ENCODE measurements at regions not wholly inside any gene's neighbourhood (a gene's known extent, or its start where the extent isn't known, plus 50 kb on each side); places are given as distances from the start of the nearest gene placed in this dataset.
"Not testable (repeated sequence)": the region's sequence is repeated elsewhere in the genome, so short reads cannot be mapped to it uniquely, and the experiment has no call there.

- DNase-seq (ENCODE audit: low spot score): no peak
Observed at GRCh38 chr2:20130821-20131645, 79.6 kb upstream of the LAPTM4A start.

- DNase-seq (ENCODE audit: low spot score): no peak
Observed at GRCh38 chr2:20130160-20130560, 78.7 kb upstream of the LAPTM4A start.

DNA sequence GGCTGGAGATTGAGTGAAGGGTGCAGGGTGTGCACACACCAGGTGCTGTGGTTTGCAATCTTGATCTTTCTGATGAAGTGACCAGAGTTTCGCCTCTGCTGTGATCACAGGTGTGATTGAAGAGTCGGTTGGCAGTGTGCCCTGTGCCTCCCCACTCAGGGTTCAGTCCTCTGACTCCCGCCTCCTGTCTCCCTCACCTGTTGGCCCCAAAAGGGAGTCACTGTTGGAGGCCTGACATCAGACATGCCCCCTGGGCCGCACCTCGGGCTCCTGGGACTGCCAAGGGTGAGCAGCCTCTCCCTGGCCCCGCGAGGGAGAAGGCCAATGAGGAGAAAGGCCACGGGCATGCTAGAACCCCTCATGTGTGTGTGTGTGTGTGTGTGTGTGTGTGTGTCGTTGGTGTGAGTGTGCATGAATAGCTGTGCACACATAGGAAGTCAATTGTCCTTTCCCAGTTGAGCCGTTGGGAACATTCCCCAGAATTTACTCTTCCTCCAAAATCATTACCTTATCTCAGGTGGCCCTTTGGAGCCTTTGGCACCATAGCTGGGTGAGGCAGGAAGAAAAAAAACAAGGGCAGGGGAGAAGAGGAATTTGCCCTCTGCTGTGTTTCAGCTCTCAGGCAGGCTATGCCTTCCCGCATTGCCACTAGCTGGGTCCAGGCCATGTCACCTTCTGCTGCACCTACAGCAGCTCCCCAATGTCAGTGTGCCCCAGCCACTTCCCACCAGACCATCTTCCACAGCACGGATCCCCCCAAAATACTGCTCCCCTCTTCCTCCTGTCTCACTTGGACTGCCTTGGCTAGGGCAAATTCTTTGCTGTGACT lies 78.1 kb upstream of the LAPTM4A start:
- no peak for DNase-seq (ENCODE audit: low spot score)

GRCh38 chr2:20128506-20129330 lies 77.3 kb upstream of the LAPTM4A start:
- no peak for DNase-seq (ENCODE audit: low spot score)

GRCh38 chr2:20126469-20126868 lies 75.0 kb upstream of the LAPTM4A start:
- DNase-seq (ENCODE audit: low spot score): no peak

DNA sequence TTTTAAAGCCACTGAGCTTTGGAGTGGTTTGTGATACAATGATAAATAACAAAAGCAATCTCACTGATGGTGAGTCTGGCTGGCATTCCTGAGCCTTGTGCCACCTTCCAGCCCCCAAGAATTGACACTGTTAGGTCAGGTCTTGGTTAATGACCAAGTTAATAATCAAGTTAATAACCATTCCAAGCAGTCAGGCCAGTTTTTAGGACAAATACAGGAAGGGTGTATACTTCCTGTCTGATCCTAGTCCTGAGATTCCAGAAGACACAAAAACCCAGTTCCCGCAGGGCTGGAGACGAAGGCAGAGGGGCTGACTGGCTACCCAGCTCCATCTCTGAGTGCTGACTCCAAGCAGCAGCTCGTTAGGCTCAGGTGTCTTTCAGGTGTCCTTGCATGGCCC lies 74.6 kb upstream of the LAPTM4A start:
- no peak for DNase-seq (ENCODE audit: low spot score)

DNA sequence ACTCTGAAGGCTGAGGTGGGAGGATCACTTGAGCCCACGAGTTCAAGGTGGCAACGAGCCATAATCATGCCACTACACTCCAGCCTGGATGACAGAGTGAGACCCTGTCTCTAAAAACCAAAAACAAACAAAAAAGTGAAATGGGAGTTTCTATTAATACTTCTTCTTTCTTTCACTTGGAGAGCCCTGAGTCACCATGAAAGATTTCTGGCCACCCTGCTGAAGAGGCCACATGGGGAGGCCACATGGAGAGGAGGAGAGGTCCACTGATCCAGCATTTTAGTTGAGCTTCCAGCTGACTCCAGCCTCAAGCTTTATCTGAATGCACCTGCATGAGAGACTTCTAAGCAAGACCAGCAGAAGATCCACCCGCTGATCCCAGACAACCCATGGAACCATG lies 74.2 kb upstream of the LAPTM4A start:
- no peak for DNase-seq (ENCODE audit: low spot score)

DNA sequence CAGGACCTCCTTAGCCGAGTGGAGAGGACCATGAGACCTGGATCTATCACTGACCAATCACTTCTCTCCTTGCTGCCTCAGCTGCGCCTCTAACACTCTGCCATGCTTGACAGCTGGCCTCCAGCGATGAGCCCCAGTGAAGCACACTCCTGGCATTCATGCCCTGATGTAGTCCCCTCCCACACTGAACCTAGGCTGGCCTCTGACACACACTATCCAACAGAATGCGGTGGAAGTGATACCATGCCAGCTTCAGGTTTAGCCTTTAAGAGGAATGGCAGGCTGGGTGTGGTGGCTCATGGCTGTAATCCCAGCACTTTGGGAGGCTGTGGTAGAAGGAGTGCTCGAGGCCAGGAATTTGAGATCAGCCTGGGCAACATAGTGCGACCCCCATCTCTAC lies 73.7 kb upstream of the LAPTM4A start:
- DNase-seq (ENCODE audit: low spot score): no peak

GRCh38 chr2:20123871-20124594 lies 72.6 kb upstream of the LAPTM4A start:
- no peak for DNase-seq (ENCODE audit: low spot score)

GRCh38 chr2:20122864-20123263 lies 71.4 kb upstream of the LAPTM4A start:
- no peak for DNase-seq (ENCODE audit: low spot score)

DNA sequence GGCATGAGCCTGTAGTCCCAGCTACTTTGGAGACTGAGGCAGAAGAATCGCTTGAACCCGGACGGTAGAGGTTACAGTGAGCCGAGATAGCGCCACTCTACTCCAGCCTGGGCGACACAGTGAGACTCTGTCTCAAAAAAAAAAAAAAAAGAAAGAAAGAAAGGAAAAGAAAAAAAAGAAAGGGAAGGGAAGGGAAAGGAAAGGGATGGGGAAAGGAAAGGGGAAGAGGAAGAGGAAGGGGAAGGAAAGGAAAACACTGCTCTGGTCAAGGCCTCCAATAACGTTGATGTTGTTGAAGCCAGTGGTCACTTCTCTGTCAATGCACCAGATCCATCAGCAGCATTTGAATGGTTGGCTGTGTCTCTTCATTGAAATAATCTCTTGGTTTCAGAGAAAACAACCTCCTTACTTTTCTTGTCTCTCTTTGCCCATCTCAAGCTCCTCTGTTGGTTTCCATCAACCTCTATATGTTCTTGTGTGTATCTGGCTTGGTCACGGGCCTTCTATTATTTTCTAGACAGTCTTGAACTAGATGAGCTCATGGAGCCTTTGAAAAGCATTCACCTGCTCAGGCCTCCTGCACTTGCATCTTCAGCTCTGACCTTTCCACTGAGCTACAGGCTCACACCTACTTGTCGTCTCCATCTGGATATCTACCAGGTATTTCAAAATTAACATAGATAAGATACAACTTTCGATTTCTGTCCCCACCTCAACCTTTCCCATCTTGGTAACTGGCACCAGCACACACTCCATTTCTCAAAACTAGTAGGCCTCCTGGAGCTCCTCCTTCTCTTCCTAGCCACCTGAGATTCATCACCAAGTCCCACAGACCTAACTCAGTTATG lies 69.4 kb upstream of the LAPTM4A start:
- no peak for DNase-seq (ENCODE audit: low spot score)

DNA sequence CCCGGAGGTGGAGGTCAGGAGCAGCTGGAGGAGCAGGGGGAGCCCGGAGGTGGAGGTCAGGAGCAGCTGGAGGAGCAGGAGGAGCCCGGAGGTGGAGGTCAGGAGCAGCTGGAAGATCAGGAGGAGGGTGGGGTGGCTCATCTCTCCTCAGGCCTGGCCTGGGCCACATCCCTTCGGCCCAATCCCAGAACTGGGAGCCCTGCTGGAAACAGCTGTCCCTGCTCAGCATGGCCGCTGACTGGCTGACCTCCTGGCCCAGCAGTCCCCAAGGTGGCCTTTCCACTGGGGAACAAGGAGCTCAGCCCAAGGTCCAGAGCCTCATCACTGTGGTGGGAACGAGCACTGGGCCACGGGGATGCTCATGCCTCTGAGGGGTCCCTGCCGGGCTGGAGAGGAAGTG lies 66.6 kb upstream of the LAPTM4A start:
- DNase-seq (ENCODE audit: low spot score): no peak

- no peak for DNase-seq (ENCODE audit: low spot score)
Observed at GRCh38 chr2:20115902-20116301, 64.5 kb upstream of the LAPTM4A start.

DNA sequence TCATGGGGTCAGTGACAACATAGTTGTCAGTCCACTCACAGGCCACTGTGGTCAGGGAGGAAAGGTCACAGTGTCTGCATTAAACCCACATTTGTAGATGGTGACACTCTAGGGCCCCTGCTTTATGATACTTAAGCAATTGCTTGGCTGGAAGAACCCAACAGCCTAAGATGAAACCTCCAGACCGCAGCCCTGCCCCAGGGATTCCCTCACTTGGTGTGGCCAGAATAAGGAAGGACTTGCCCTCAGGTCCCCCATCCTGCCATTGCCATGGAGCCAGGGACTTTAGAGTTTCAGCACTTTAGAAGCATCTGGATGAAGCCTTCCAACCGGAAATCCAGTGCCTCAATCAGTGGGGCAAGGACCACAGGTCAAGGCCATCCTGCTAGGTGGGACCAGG lies 63.9 kb upstream of the LAPTM4A start:
- DNase-seq (ENCODE audit: low spot score): no peak

DNA sequence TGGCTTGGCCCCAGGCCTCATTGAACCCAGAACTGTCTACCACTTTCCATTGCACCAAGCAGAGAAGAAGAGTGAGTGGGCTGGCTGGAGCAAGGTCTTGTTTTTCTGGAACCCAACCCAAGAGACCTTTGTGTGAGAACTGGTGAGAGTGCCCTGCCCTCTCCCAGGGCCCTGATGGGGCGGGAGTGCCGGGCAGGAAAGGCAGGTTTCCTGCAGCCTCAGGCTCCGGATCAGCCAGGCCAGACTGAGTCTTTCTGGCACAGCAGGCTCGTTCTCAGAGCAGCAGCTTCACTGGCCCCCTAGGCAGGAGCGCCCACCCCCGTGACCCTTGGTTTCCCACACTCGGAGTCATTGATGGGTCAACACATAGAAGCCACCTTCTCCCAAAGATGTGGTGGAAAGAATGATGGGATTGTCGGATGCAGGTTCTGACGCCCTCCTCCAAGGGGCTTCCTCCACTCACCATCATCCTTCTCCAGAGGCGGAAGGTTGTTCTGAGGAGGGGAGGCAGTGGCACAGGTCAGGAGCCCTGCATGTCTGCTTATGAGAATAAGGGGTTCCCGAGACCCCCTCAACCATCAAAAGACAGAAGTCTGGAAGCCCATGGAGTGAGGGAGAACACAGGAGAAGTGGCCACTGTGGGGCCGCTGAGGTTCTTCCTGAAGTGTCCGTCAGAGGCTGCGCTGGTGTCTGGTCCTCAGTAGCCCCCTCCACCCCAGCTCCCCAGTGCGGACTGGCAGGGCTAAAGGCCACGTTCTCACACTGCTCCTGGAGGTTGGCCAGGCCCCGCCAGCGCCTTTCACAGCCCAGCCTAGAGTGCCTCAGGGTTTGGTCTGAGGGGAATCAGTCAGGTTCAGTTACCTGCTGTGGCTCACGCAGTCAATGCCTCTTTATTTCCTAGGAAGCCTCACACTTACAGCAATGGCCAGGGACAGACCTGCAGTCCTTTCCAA lies 62.8 kb upstream of the LAPTM4A start:
- DNase-seq (ENCODE audit: low spot score): no peak

GRCh38 chr2:20113004-20113796 lies 61.8 kb upstream of the LAPTM4A start:
- no peak for DNase-seq (ENCODE audit: low spot score)

DNA sequence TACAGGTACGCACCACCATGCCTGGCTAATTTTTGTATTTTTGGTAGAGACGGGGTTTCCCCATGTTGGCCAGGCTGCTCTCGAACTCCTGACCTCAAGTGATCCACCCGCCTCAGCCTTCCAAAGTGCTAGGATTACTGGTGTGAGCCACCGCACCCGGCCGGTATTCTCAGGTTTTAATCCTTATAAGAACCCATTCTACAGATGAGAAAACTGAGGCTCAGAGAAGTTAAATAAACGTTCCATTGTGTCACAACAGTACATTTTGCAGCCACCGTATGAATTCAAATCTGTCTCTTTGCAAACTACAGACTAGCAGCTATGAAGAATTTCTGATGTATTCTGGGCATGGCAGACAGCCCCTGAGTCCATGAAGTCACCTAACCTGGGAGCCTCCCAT lies 60.9 kb upstream of the LAPTM4A start:
- not testable (repeated sequence) for DNase-seq (ENCODE audit: low spot score)

DNA sequence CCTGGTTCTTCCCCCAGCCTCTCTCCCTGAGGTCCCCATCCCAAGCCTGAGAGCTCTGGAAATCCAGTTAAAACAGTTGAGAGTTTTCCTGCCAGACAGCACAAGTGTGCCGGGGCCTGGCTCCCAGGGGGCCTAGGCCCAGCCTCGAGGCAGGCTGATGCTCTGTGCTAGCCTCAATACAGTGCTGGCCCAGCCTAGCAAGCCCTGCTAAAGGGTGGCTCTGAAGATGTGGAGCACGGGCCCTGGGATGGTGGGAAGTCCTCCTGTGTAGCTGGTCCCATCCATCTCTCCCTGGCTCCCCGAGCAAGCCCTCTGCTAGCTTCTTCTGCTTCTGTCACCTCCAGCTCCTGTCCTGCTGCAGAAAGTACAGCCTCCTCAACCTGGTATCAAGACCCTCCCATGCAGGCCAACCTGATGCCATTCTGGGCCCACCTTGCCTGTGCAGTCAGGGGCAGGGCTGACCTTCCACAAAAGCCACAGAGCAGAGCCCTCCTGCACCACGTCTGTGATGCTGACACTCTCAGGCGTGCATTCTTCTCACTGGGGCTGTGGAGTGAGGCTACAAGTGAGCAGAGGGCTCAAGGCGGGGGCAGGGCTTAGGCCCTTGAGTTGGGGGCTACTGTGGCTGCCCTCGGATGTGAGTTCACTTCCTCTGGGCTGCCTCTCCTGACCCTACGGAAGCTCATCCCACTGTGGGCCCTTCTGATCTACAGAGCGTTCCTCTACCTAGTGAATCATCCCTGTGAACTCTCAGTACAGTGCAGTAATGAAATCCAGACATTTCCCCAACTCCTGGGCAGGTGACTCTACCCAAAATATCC lies 60.1 kb upstream of the LAPTM4A start:
- DNase-seq (ENCODE audit: low spot score): no peak

All from SW480 (cell line).